ENCODE measurements at regions not wholly inside any gene's neighbourhood (a gene's known extent, or its start where the extent isn't known, plus 50 kb on each side); places are given as distances from the start of the nearest gene placed in this dataset.

GRCh38 chr2:192775011-192775410 lies 580.3 kb upstream of the TMEFF2 start:
- Histone ChIP-seq H3K4ac (replicated peaks; ENCODE audit: insufficient read length, low read depth, low read length) (no peak overlapping the region), H3K79me1 (ENCODE audit: low read depth, low read length) (no peaks in the 10 kb centered on the region), H2AFZ (ENCODE audit: low read length) (no peak overlapping the region), H2BK12ac (ENCODE audit: low read depth, low read length) (no peak overlapping the region), H2BK120ac (replicated peaks; ENCODE audit: low read depth, low read length) (no peak overlapping the region), H3K14ac (ENCODE audit: insufficient read length) (no peak overlapping the region), H2AK5ac (ENCODE audit: low read depth, low read length) (no peak overlapping the region), H4K20me1 (replicated peaks in 1 of 2; ENCODE audit: control insufficient read depth in 1 of 2, insufficient read depth in 2 of 2, low read length in 2 of 2) (no peaks in the 10 kb centered on the region), H3K79me2 (ENCODE audit: control insufficient read depth in 1 of 2, insufficient read depth in 2 of 2, low read length in 2 of 2) (no peaks in the 10 kb centered on the region), H3K23me2 (ENCODE audit: low read depth, low read length) (no peaks in the 10 kb centered on the region), H3K56ac (replicated peaks; ENCODE audit: insufficient read length, low read depth, low read length) (no peak overlapping the region), H3K18ac (ENCODE audit: extremely low read depth, low read length) (no peak overlapping the region), H3K9me3 (ENCODE audit: insufficient read depth in 2 of 2, low read depth in 1 of 2, low read length in 1 of 2) (peaks cover 0 to 2% of the 10 kb centered on the region in 2 experiments; a peak in 1 of 4 replicates), H4K8ac (ENCODE audit: extremely low read depth, insufficient read depth, low read length) (no peak overlapping the region), H4K5ac (ENCODE audit: insufficient read length, low read depth, low read length) (no peak overlapping the region), H3K4me2 (ENCODE audit: insufficient read depth in 1 of 2, low read depth in 2 of 2, low read length in 2 of 2) (no peak overlapping the region), H3K36me3 (ENCODE audit: control insufficient read depth in 2 of 4, insufficient read depth in 4 of 4, low read length in 3 of 4) (no peaks in the 10 kb centered on the region), H3K9ac (replicated peaks in 1 of 4; ENCODE audit: extremely low read depth in 1 of 4, low read depth in 3 of 4, low read length in 3 of 4) (no peak overlapping the region), H2BK15ac (ENCODE audit: low read length) (no peak overlapping the region), H3K4me1 (replicated peaks in 1 of 4; ENCODE audit: control insufficient read depth in 3 of 4, insufficient read depth in 4 of 4, low read length in 3 of 4) (no peaks in the 10 kb centered on the region), H3K23ac (ENCODE audit: insufficient read length) (no peak overlapping the region), H2BK20ac (ENCODE audit: low read length) (no peak overlapping the region), H4K91ac (replicated peaks; ENCODE audit: insufficient read length, low read length) (no peak overlapping the region), H3K27me3 (replicated peaks in 1 of 4; ENCODE audit: control insufficient read depth in 3 of 4, extremely low read depth in 1 of 4, insufficient read depth in 3 of 4, low read length in 3 of 4) (no peaks in the 10 kb centered on the region), H3K4me3 (ENCODE audit: extremely low read depth in 1 of 4, insufficient read depth in 2 of 4, low read depth in 3 of 4, low read length in 4 of 4) (no peak overlapping the region), H3K27ac (ENCODE audit: low read depth, low read length) (no peak overlapping the region), H2BK5ac (ENCODE audit: low read depth, low read length) (no peak overlapping the region)
- DNase-seq (ENCODE audit: low read depth in 1 of 2, low spot score in 2 of 2) (no peak), FAIRE-seq (no peak)
- ChIA-PET CTCF (ENCODE audit: partially characterized antibody) (no interaction called here), POLR2A (ENCODE audit: partially characterized antibody) (no interaction called here)
- WGBS, 2 experiments (ENCODE audit: extremely low coverage in 1 of 2, insufficient coverage in 1 of 2, insufficient read length in 1 of 2, insufficient replicate concordance in 2 of 2, low coverage in 1 of 2, low lambda C conversion rate in 2 of 2, missing lambda C conversion rate in 1 of 2), result 98% methylated on average over 4 of the region's 4 CpGs; no CpG with 5 or more reads in 1 of the 2 experiments
- TF ChIP-seq NANOG (IDR thresholded peaks at IDR 0.05; ENCODE audit: insufficient read depth, low read depth, low read length, poor library complexity, severe bottlenecking) (no peak), ASH2L (IDR thresholded peaks at IDR 0.05; ENCODE audit: low read length) (no peak), MAFK (IDR thresholded peaks at IDR 0.05; ENCODE audit: low read depth, low read length) (no peak), RNF2 (IDR thresholded peaks at IDR 0.05; ENCODE audit: borderline replicate concordance, low read depth, low read length, missing control alignments, poor library complexity, severe bottlenecking) (no peak), FOSL1 (IDR thresholded peaks at IDR 0.05; ENCODE audit: insufficient read depth, low read depth, low read length) (no peak), NRF1 (IDR thresholded peaks at IDR 0.05; ENCODE audit: low read depth, low read length) (no peak), POLR2A (IDR thresholded peaks at IDR 0.05; ENCODE audit: control extremely low read depth in 1 of 2, low read depth in 2 of 2, low read length in 2 of 2) (no peak), EZH2 (IDR thresholded peaks at IDR 0.05; ENCODE audit: low read depth, low read length, severe bottlenecking) (no peak), POLR2AphosphoS5 (IDR thresholded peaks at IDR 0.05; ENCODE audit: low read depth, low read length) (no peak), SUZ12 (IDR thresholded peaks at IDR 0.05; ENCODE audit: low read length) (no peak), JUN (IDR thresholded peaks at IDR 0.05; ENCODE audit: low read depth, low read length) (no peak)
- TF ChIP-seq, protein P1, sequence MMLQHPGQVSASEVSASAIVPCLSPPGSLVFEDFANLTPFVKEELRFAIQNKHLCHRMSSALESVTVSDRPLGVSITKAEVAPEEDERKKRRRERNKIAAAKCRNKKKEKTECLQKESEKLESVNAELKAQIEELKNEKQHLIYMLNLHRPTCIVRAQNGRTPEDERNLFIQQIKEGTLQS (IDR thresholded peaks at IDR 0.05; ENCODE audit: insufficient read depth, low read depth, low read length), result no peak
- TF ChIP-seq, protein P2, sequence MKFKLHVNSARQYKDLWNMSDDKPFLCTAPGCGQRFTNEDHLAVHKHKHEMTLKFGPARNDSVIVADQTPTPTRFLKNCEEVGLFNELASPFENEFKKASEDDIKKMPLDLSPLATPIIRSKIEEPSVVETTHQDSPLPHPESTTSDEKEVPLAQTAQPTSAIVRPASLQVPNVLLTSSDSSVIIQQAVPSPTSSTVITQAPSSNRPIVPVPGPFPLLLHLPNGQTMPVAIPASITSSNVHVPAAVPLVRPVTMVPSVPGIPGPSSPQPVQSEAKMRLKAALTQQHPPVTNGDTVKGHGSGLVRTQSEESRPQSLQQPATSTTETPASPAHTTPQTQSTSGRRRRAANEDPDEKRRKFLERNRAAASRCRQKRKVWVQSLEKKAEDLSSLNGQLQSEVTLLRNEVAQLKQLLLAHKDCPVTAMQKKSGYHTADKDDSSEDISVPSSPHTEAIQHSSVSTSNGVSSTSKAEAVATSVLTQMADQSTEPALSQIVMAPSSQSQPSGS (IDR thresholded peaks at IDR 0.05; ENCODE audit: low read length), result no peak
